Nephron (organoid): ENCODE measurements at regions not wholly inside any gene's neighbourhood (a gene's known extent, or its start where the extent isn't known, plus 50 kb on each side); places are given as distances from the start of the nearest gene placed in this dataset.

Experiments used
- H3K27ac Mint-ChIP-seq, 3 experiments: 2 replicates each; pipeline ENCODE4 v1.8.0; 2020; ENCODE audit warnings: mixed read lengths in 3 of 3, mild to moderate bottlenecking in 2 of 3, moderate library complexity in 1 of 3
- H3K27me3 Mint-ChIP-seq: 2 replicates; pipeline ENCODE4 v1.8.0; 2021; ENCODE audit warnings: low read depth, mild to moderate bottlenecking, moderate library complexity, mixed read lengths
- H3K36me3 Mint-ChIP-seq: 2 replicates; pipeline ENCODE4 v1.8.0; 2020; ENCODE audit warnings: low read depth, mixed read lengths
- H3K4me1 Mint-ChIP-seq: 2 replicates; pipeline ENCODE4 v1.8.0; 2020; ENCODE audit warnings: mixed read lengths
- H3K4me3 Mint-ChIP-seq, 3 experiments: 2 replicates each; pipeline ENCODE4 v1.8.0; 2020; ENCODE audit warnings: mild to moderate bottlenecking in 3 of 3, mixed read lengths in 3 of 3, moderate library complexity in 2 of 3
- H3K9me3 Mint-ChIP-seq: 2 replicates; pipeline ENCODE4 v1.8.0; 2020; ENCODE audit warnings: mixed read lengths
- CTCF ChIP-seq, 3 experiments: fragments of 200-600 bp; sonication (generic); IDR thresholded peaks; one replicate each; pipeline ENCODE4 v1.5.0; 2021; ENCODE audit warnings: antibody characterized with exemption in 3 of 3; ENCODE audit not compliant: unreplicated experiment in 3 of 3

DNA sequence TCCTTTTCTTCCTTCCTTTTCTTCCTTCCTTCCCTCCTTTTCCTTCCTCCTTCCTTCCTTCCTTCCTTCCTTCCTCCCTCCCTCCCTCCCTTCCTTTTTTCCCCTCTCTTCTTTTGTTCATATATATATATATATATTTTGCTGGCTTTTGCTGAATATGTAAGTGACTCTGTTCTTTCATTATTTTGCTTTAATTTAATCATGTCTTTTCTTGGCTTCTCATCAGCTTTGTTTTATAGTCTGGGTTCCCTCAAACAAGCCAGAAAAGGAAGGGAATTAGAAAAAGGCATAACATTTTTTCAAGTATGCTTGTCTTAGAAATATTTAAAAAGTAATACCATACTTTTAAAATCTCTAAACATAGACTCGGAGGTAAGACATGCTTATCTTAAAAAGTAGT is 219.9 kb upstream of the ATXN7L3B start:
- Mint-ChIP-seq H3K9me3 (no peaks in the 10 kb centered on the region), H3K4me1 (peaks cover 44% of the 10 kb centered on the region), H3K27me3 (no peaks in the 10 kb centered on the region), H3K36me3 (no peaks in the 10 kb centered on the region), H3K4me3 (no peak overlapping the region), H3K27ac (peak overlapping the region; percentile 69 to 95 (median 89))
- no peak for TF ChIP-seq CTCF (IDR thresholded peaks at IDR 0.05; ENCODE audit: unreplicated experiment in 3 of 3)

- H3K36me3 Mint-ChIP-seq: no peaks in the 10 kb centered on the region
- H3K4me1 Mint-ChIP-seq: peaks cover 41% of the 10 kb centered on the region
- no peaks in the 10 kb centered on the region for H3K27me3 Mint-ChIP-seq
- no peak overlapping the region for H3K4me3 Mint-ChIP-seq
- H3K9me3 Mint-ChIP-seq: no peaks in the 10 kb centered on the region
- peak overlapping the region in 2 of 3 experiments; percentile 11 to 54 for H3K27ac Mint-ChIP-seq
- no peak for TF ChIP-seq CTCF (IDR thresholded peaks at IDR 0.05; ENCODE audit: unreplicated experiment in 3 of 3)
Measured at GRCh38 chr12:74319886-74320285, 217.7 kb upstream of the ATXN7L3B start.

- H3K4me3 Mint-ChIP-seq: no peak overlapping the region
- H3K27me3 Mint-ChIP-seq: no peaks in the 10 kb centered on the region
- H3K4me1 Mint-ChIP-seq: peaks cover 29% of the 10 kb centered on the region
- TF ChIP-seq CTCF (IDR thresholded peaks at IDR 0.05; ENCODE audit: unreplicated experiment in 3 of 3): no peak
- H3K36me3 Mint-ChIP-seq: no peaks in the 10 kb centered on the region
- no peaks in the 10 kb centered on the region for H3K9me3 Mint-ChIP-seq
- H3K27ac Mint-ChIP-seq: no peak overlapping the region
Measured at GRCh38 chr12:74321381-74321780, 216.3 kb upstream of the ATXN7L3B start.

DNA sequence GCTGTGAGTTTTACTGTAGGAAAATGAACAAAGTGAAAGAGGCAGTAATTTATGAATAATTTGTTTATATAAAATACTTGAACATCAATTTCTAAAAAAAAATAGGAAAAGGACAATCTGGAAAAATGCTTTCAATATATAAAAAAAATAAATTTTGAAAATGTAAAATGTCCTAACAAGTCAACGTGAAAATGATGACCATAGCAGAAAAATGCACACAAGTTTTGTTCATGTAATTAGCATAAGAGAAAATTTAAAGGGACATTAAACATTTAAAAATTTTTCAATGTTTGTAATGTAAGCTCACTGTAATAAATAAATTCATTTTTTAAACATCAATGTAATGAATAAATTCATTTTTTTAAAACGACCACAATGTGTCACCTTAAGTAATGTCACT is 214.8 kb upstream of the ATXN7L3B start:
- H3K9me3 Mint-ChIP-seq: no peaks in the 10 kb centered on the region
- no peak overlapping the region for H3K27ac Mint-ChIP-seq
- no peak for TF ChIP-seq CTCF (IDR thresholded peaks at IDR 0.05; ENCODE audit: unreplicated experiment in 3 of 3)
- no peaks in the 10 kb centered on the region for H3K27me3 Mint-ChIP-seq
- H3K4me1 Mint-ChIP-seq: peaks cover 15% of the 10 kb centered on the region
- no peak overlapping the region for H3K4me3 Mint-ChIP-seq
- no peaks in the 10 kb centered on the region for H3K36me3 Mint-ChIP-seq

GRCh38 chr12:74328623-74329022 is 209.0 kb upstream of the ATXN7L3B start:
- no peak for TF ChIP-seq CTCF (IDR thresholded peaks at IDR 0.05; ENCODE audit: unreplicated experiment in 3 of 3)
- no peak overlapping the region for H3K27ac Mint-ChIP-seq
- no peaks in the 10 kb centered on the region for H3K9me3 Mint-ChIP-seq
- no peaks in the 10 kb centered on the region for H3K27me3 Mint-ChIP-seq
- H3K4me3 Mint-ChIP-seq: no peak overlapping the region
- H3K36me3 Mint-ChIP-seq: no peaks in the 10 kb centered on the region
- no peaks in the 10 kb centered on the region for H3K4me1 Mint-ChIP-seq

DNA sequence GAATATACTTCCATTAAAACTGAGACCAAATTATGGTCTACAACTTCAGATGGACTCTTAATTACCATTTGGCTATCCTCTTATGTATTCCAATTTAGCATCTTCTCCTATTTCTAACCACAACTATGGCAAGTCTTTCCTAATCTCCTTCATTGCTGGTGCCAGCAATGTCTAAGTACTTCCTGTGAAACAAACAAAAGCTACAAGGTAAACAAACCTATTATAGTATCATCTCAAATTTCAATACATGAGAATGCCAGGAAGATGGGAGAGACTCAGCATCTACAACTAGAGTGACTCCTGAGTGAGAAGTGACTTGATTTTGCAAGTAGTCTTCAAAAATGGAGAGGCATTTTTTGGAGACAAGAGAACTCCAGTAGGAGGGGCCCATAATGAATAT is 202.9 kb upstream of the ATXN7L3B start:
- Mint-ChIP-seq H3K36me3 (no peaks in the 10 kb centered on the region), H3K4me3 (no peak overlapping the region), H3K9me3 (no peaks in the 10 kb centered on the region), H3K27me3 (no peaks in the 10 kb centered on the region), H3K27ac (no peak overlapping the region), H3K4me1 (no peaks in the 10 kb centered on the region)
- TF ChIP-seq CTCF (IDR thresholded peaks at IDR 0.05; ENCODE audit: unreplicated experiment in 3 of 3): no peak
